ENCODE measurements at regions not wholly inside any gene's neighbourhood (a gene's known extent, or its start where the extent isn't known, plus 50 kb on each side); places are given as distances from the start of the nearest gene placed in this dataset.
"Not testable (repeated sequence)": the region's sequence is repeated elsewhere in the genome, so short reads cannot be mapped to it uniquely, and the experiment has no call there.

- no peak for DNase-seq
Measured at GRCh38 chr13:111627596-111627995, 307.2 kb downstream of the TEX29 start.

GRCh38 chr13:111629016-111629415 is 308.6 kb downstream of the TEX29 start:
- no peak for DNase-seq

GRCh38 chr13:111629457-111629856 is 309.0 kb downstream of the TEX29 start:
- DNase-seq = peak; percentile 44

DNA sequence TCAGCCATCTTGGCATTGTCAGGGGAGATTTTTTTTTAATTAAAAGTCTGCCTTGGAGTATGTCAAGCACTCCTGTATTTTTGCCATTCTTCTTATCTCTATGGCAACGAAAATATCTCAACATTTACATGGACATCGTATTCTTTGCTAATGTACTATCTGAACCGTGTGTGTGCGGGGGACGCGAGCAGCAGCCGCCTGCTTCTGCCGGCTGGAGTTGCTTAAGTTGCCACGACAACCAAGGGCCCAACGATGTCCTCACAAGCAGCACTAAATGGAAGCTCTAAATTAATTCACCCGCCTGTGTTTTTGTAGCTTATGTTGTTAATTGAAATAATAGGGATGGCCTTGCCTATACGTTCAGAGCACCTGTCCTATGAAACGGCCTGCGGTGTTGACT is 309.5 kb downstream of the TEX29 start:
- DNase-seq = peak; percentile 92

GRCh38 chr13:111630406-111630805 is 310.0 kb downstream of the TEX29 start:
- peak; percentile 76 for DNase-seq

DNA sequence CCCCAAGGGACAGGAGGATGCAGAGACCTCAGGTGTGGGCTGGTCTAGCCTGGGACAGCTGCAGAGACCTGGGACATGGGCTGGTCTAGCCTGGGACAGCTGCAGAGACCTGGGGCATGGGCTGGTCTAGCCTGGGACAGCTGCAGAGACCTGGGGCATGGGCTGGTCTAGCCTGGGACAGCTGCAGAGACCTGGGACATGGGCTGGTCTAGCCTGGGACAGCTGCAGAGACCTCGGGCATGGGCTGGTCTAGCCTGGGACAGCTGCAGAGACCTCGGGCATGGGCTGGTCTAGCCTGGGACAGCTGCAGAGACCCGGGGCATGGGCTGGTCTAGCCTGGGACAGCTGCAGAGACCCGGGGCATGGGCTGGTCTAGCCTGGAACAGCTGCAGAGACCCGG is 310.8 kb downstream of the TEX29 start:
- DNase-seq = not testable (repeated sequence)

GRCh38 chr13:111632906-111633305 is 312.5 kb downstream of the TEX29 start:
- DNase-seq = no peak

GRCh38 chr13:111633401-111633800 is 313.0 kb downstream of the TEX29 start:
- no peak for DNase-seq

GRCh38 chr13:111634410-111634809 is 314.0 kb downstream of the TEX29 start:
- no peak for DNase-seq

DNA sequence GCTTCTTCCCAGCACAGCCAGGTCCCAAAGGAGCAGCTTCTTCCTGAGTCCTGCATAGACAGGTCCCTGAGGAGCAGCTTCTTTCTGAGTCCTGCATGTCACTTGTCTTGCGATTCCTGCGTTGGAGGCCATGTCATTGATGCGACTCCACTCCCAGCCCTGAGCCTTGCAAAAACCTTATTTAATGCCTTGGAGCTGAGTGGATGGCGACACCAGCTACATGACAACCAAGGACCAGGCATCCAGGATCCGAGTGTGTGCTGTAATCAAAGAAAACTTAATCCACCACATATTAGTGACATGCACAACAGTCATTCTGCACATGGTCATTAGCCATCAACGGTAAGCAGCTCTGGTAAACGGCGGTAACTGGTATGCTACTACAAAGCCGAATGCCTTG is 315.8 kb downstream of the TEX29 start:
- no peak for DNase-seq

DNA sequence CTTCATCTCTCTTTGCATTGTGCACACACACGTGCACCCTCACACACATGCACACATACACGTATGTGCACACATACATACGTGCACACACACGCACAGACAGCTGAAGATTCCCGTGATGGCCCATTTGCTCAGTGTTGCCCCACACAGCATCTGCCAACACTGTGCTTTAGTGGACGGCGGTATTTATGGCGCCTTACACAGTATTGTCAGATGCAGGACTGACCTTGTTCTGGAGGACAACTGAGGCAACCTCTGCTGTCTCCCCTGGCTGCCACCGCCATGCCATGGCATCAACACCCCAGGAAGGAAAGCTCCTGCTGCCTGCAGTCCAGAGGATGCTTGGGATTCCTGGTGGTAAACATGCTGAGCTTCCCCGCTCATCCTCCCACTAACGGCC is 316.4 kb downstream of the TEX29 start:
- no peak for DNase-seq

DNA sequence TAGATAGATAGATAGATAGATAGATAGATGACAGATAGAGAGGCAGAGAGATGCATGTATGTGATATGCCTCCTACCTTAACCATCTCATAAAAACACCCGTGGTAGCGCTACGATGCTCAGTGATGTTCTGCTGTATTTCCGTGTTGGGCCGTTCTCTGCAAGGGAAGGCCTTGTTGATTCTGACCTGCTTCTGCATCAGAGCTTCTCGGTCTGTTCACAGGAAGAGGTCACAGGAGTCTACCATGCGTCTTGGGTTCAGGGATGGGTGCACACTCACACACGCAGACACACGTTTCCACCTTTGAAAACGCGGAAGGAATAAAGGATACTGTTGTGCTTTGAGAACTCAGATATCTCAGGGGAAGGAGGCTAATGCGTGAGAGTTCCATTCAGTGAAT is 316.9 kb downstream of the TEX29 start:
- no peak for DNase-seq

DNA sequence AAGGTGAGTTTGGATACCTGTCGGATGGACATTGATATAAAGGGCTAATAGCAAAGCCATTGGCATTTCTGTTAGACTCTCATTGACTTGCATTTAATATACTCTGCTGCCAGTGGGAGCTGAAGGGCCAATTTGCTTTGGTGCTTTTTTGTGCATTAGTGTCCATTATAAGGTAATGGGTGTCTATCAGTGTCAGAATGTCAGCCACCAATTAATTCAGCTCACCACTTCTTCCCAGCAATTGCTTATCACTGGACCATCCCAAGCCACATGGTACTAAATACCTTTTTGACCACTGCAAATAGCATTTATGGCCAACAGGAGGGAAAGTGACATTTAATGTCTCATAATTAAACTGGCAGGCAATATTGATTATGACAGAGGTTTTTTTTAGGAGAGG is 317.8 kb downstream of the TEX29 start:
- DNase-seq = no peak

DNA sequence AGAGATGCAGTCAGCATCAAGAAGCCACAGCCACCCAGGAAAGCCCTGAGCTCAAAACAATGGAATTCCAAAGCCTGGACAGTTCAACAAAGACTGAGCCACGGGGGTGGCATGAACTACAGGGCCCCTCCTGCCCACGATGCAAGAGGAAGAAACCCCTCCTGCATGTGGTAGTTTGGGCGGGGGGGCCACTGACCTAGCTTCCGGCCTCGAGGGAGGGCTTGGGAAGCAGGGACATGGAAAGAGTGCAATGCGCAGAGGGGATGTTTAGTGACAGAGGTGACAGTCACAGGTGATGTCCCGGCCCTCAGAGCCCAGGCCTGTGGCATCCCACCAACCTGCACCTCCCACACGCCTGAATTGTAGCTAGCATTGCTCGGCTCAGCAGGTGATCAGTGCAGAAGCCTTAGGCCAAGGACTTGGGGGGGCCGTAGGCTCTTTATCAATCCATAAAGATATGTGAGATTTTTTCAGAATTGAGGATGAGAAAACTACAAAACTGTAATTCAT is 318.8 kb downstream of the TEX29 start:
- no peak for DNase-seq

DNA sequence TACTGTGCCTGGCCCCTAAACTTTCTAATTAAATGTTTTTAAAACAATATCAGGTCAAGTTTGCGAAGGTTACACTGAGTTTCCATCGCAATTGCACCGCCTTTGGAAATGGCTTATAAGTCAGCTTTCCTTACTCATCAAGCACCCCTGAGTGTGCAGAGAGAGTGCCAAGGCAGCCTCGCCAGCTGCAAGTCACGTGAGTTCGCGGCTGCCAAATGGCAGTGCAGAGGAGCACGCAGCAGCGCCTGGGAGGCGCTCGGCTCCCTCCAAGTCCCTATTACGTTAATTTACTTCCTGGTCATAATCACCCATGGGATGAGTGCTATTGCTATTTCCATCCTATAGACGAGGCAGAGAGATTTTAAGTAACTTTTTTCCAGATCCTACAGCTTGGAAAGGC is 319.6 kb downstream of the TEX29 start:
- no peak for DNase-seq

DNA sequence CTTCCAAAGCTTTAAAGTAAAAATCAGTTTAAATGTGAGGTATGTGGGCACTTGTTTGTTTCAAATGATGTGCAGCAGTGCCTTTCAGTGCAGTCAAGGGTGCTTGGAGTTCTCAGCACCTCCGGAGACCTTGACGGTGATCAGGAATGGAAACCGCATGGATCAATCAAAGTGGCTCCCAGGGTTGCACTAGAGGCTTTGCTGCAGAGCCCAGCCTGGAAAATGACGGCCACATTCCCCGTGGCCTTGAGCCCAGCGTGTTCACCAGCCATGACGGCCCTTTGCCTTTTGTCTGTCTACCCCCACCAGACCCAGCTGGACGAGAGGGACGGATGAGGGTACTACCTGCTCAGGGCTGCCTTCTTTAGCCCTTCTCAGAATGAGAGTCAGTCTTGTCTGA is 320.0 kb downstream of the TEX29 start:
- DNase-seq = no peak

GRCh38 chr13:111642156-111642767 is 321.8 kb downstream of the TEX29 start:
- DNase-seq = no peak

DNA sequence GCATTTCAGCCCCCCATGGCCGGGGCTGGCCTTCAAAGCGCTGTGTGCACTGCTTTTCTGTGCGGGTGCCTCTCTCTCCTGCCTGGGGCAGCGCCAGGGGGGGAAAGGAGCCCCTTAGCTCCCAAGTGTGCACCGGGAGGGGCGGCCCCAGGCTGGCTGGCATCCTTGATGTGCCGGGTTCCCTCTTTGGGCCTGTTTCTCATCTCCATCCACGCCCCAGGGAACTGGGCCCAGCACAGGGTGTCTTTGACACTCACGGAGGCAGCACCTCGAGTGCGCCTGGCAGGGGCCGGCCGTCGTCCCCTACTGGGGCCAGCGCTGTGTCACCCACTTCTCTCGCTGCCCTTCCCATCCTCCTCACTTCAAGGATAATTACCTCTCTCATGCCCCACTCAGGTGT is 324.3 kb downstream of the TEX29 start:
- DNase-seq = no peak

DNA sequence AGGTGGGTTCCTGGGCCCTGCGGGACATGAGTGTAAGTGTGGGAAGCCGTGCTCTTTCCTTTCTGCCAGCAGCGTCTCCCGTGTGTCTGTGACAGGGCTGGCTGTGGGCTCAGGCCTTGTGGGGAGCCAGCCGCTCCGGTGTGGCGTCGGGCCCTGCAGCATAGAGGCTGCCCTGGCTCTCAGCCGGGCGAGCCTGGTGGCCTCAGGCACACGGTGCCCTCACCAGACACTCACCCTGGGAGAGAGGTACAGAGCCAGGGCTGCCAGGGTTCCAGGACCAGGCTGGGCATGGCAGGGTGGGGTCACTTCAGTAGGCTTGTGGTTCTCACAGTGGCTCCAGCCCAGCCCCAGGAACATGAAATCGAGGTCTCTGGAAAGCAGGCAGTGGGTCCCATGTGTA is 324.8 kb downstream of the TEX29 start:
- DNase-seq = no peak

DNA sequence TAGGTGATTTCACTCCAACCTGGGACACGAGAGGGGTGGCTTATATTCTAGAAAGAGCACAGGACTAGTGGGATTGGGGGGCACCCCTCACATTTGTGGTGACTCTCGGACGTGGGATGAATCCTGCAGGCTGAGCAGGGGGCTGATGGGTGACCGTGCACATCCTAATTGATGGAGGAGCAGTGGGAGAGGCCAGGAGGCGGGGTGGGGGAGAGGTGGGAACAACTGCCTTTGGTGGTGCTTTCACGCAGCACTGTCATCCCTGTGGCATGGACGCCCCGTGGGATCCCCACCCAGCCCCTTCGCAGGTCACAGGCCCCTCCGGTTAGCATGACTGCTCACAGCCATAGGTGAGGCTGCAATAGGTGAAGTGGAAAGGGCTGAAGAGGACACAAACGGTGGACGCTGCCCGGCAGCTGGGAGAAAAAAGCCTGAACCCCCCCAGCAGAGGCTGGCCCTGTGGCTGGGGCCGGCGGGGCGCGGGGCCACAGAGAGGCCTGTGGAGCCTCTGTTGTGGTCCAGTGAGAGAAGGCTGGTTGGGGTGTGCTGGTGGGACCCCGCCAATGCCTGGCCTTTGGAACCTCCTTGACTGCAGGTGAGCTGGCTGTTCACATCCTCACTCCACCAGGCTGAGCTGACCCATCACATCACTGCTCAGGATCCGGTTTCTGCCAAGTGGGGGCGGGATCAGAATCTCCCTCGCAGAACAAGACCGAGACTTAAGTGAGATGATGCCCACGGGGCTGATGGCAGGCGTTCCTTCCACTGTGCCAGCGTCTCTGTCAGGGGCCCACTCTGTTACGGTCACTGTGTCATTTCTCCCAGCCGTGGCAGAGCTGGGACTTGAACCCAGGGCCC is 325.4 kb downstream of the TEX29 start:
- DNase-seq = no peak

- no peak for DNase-seq
Measured at GRCh38 chr13:111646456-111646855, 326.0 kb downstream of the TEX29 start.

DNA sequence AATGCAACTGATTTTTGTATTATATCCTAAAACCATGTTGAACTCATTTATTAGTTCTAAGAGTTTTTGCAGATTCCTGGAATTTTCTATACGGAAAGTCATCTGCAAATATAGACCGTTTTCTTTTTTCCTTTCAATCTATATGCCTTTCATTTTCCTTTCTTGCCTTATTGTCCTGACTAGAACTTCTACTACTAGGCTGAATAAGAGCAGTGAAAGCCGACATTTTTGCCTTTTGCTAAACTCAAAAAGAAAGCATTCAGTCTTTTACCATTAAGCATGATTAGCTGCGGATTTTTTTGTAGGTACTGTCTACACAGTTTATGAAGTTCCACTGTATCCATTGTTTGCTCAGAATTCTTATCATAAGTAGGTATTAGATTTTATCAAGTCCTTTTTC is 328.4 kb downstream of the TEX29 start:
- DNase-seq = no peak

- DNase-seq = no peak
Measured at GRCh38 chr13:111650626-111651025, 330.2 kb downstream of the TEX29 start.

GRCh38 chr13:111652676-111653075 is 332.2 kb downstream of the TEX29 start:
- no peak for DNase-seq

GRCh38 chr13:111654531-111654930 is 334.1 kb downstream of the TEX29 start:
- no peak for DNase-seq
